ENCODE measurements at regions not wholly inside any gene's neighbourhood (a gene's known extent, or its start where the extent isn't known, plus 50 kb on each side); places are given as distances from the start of the nearest gene placed in this dataset.
"Not testable (repeated sequence)": the region's sequence is repeated elsewhere in the genome, so short reads cannot be mapped to it uniquely, and the experiment has no call there.

- DNase-seq (ENCODE audit: low read depth in 2 of 2): no peak
Observed at GRCh38 chr5:1987471-1987870, 104.7 kb upstream of the IRX4 start.

DNA sequence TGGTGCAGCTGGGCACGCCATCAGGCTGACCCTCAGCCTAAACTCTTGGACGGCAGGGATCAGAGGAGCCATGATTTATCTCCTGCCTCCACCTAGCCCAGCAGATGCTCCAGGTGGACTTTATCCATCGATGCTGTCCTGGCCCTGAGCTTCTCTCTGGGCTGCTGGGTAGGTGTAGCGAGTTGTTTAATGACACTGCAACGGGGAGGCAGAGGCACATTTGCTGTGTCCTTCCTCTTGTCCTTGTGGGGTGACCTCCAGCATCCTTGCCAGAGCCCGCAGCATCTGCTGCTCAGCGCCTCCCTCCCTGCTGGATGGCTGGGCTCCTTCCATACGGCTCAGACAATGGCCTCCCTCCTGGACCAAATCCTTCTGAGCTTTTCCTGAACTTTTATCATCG, 103.1 kb upstream of the IRX4 start:
- no peak for DNase-seq (ENCODE audit: low read depth in 2 of 2)

DNA sequence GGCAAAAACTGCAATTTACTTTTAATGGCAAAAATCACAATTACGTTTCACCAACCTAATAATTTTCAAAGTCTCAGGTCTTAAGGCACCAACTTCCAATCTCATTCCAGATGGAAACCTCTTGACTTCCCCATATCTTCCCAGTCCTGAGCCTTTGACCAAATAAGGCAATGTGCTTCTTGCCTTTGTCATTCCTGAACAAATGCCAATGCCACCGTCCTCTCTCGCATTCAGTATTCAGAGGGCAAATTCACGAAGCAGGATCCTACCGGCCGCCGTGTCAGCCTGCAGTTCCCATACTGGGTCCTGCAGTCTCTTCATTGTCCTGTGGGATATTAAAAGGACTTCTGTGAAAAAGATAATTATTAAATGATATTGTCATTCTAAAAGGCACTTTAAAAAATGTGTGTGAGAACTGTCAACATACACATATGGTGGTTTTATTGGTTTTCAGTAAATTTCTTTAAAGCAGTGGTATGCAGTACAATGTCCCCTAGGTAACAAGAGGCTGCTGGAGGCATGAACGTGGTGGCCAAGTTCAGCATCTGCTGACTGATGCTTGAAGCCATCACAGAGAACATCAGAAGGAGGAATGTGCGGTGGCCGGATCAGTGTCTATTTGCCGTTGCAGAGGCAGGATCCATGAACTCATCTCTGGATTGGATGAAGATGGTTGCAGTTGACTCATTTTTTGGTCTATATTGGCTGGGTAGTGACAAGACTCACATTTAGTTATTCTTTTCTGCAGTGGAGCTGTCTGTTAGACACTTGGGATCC, 101.4 kb upstream of the IRX4 start:
- DNase-seq (ENCODE audit: low read depth in 2 of 2): no peak

GRCh38 chr5:1983401-1983800, 100.7 kb upstream of the IRX4 start:
- no peak for DNase-seq (ENCODE audit: low read depth in 2 of 2)

DNA sequence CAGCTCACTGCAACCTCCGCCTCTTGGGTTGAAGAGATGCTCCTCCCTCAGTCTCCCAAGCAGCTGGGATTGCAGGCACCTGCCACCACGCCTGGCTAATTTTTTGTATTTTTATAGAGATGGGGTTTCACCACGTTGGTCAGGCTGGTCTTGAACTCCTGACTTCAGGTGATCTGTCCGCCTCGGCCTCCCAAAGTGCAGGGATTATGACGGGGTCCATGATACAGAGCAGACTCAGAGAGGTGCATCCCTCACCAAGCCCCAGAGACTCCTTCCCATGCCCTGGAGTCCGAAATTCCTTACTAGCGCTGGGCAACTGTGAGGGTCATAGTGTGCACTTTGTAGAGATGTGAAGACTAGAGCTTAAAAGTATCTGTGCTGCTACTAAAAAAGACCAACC, 99.8 kb upstream of the IRX4 start:
- DNase-seq (ENCODE audit: low read depth in 2 of 2): not testable (repeated sequence)

DNA sequence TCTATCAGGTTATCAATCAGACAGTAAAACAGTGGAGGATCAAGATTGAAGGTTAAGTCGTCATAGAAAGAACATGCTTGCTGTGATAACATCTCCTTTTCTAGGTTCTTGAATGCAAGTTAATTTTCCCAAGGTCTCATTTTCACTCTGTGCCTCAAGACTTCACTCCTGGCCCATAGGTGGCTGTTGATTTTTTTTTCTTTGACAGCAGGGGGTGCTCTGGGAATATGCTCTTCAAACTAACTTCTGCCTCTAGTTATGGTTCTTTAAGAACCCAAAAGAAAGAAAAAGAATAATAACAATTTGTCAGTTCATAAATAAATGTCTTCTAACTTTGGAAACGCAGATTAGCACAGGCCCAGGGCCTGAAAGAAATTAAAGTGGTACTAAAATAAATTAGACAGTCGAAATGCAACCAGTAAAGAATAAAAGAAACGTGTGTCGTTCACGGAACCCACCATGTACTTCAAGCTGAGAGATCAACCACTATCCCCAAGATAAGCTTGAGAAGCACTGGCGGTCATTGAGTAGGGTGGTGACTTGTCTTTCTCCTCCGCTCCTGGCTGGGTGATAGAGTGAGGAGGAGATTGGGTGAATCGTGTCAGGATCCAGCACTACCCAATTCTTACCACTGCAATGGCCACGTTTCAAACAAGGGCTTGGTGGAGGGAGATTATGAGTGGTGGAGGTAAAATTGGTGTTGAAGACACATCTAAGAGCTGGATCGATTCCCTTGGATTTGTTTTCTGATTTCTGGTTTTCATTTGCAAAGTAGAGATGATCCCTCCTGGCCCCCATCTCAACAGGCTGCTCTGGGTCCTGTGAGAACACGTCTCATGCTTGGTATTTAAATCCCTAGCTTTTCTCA, 93.4 kb upstream of the IRX4 start:
- DNase-seq (ENCODE audit: low read depth in 2 of 2): no peak

- no peak for DNase-seq (ENCODE audit: low read depth in 2 of 2)
Observed at GRCh38 chr5:1975406-1975715, 92.6 kb upstream of the IRX4 start.

- DNase-seq (ENCODE audit: low read depth in 2 of 2): no peak
Observed at GRCh38 chr5:1974501-1975405, 92.0 kb upstream of the IRX4 start.

DNA sequence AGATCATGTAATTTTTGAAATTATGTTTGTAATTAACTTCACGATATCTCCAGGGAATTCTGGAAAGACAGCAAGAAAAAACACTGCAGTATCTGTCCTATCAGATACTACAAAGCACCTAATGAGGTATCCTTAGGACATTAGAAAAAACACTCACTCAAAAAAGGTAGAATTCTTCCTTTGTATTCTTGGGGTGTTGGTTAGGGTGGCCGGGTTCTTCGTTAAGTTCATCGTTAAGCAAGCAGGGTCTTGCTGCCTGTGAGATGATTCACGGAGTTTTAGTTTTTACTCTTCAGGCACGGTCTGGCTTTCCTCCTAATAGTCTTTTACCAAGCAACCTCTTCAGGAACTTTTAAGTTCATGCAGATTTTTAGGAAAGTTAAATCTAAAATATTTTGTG, 91.4 kb upstream of the IRX4 start:
- no peak for DNase-seq (ENCODE audit: low read depth in 2 of 2)

DNA sequence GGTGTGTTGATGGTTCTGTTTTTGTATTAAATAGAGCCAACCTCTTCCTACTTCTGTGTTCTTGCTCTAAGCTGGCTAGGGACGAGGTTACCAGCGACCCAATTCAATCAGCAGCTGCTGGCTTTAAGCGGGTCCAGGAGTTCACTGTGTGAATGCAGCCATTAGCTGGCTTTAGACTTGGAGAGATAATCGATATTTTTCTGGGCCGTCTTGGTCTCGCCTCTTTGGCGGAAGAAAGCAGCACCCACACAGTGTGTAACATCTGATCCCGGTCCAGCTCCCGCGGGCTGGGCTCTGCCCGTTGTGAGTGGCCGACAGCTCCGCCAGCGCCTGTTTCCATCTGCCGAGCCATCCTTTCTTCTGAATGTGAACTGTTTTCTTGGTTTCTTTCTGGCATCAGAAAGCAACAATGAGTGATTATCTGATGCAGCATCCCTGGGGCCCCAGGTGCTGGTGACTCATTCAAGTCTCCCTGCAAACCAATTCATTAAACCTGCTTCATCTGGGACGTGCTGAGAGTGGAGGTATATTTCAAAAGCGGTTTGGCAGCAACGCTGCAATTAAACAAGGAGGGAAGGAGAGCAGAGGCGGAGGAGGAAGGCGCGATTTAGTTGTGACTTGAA, 90.8 kb upstream of the IRX4 start:
- DNase-seq (ENCODE audit: low read depth in 2 of 2): no peak

DNA sequence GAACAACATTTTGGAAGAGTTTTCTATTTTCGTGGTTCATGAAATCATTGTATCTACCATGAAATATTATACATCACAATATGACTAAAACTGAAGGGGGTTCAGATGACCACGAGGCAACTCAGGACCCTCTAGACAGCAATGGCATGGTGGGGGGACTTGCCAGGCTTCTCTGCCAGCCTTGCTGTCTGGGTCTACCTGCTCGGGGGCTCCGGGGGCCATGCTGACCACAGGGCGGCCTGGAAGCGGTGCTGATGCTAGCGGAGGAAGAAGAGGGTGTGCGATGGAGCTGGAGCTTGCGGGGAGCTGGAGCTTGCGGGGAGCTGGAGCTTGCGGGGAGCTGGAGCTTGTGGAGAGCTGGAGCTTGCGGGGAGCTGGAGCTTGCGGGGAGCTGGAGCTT, 89.2 kb upstream of the IRX4 start:
- no peak for DNase-seq (ENCODE audit: low read depth in 2 of 2)

GRCh38 chr5:1967736-1968135, 85.0 kb upstream of the IRX4 start:
- DNase-seq (ENCODE audit: low read depth in 2 of 2): no peak

GRCh38 chr5:1966461-1966860, 83.7 kb upstream of the IRX4 start:
- DNase-seq (ENCODE audit: low read depth in 2 of 2): no peak

- DNase-seq (ENCODE audit: low read depth in 2 of 2): no peak
Observed at GRCh38 chr5:1965925-1966324, 83.2 kb upstream of the IRX4 start.

GRCh38 chr5:1963941-1964451, 81.3 kb upstream of the IRX4 start:
- no peak for DNase-seq (ENCODE audit: low read depth in 2 of 2)

DNA sequence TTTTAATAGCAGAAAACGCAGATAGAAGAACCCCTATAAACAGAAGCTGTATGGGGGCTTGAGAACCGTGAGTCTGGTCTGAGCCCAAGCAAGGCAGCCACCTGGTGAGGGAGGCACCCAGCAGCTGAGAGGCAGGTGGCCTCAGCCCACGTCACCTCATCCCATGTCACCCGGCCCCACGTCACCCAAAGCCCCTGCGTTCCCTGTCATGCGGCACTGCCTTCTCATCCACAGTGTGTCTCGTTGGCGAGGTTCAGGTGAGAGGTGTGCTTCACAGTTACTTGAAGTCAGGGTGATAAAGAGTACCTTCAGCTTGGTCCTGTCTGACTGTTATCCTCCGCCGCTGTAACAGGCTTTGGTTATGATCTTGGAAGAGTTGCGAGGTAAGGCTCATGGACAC, 80.6 kb upstream of the IRX4 start:
- DNase-seq (ENCODE audit: low read depth in 2 of 2): no peak

GRCh38 chr5:1962619-1963355, 80.1 kb upstream of the IRX4 start:
- no peak for DNase-seq (ENCODE audit: low read depth in 2 of 2)

- DNase-seq (ENCODE audit: low read depth in 2 of 2): no peak
Observed at GRCh38 chr5:1961952-1962595, 79.3 kb upstream of the IRX4 start.

- no peak for DNase-seq (ENCODE audit: low read depth in 2 of 2)
Observed at GRCh38 chr5:1961304-1961946, 78.7 kb upstream of the IRX4 start.
